ENCODE measurements at regions not wholly inside any gene's neighbourhood (a gene's known extent, or its start where the extent isn't known, plus 50 kb on each side); places are given as distances from the start of the nearest gene placed in this dataset.

DNA sequence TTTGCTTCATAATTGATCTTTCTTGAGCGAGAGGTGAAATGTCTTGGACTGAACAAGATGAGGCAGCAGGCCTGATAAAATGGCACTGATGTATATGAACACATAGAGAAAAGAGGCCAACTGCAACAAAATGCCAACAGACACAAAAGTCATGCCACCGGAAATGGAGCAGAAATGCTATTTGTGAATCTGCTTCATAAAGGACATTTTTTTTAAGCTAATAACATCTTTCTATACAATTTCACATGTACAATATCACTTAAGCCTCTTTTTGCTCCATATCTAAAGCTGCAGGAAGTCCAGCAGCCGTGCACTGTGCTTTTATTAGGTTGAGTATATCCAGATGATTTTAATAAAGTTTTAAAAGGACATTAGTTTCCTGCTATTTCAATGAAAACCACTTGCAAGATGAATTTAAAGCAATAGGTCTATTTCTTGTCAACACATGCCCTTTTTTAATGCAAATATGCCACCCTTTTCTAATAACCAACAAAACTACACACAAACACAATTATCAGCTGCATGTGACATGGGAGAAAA is 169.2 kb upstream of the ADAMTS9 start:
- in situ Hi-C loops (cut with MboI; ENCODE audit: low pct_ligation_motif_present in 1 of 4, low pct_unique_long_range_greater_than_20kb in 1 of 4, low sequenced_read_pairs in 3 of 4) (no loop called here), intact Hi-C loops (cut with DNase I; ENCODE audit: low total_unique reads) (no loop called here)
- Histone ChIP-seq H3K27me3 (no peaks in the 10 kb centered on the region), H3K9me3 (no peaks in the 10 kb centered on the region), H3K27ac (no peak overlapping the region), H3K4me1 (no peaks in the 10 kb centered on the region), H3K4me3 (no peak overlapping the region), H3K36me3 (no peaks in the 10 kb centered on the region)
- WGBS, 2 donors (ENCODE audit: low coverage in 1 of 2) = 86 to 89% methylated on average over 2 to 3 of the region's 3 CpGs
- no peak for DNase-seq
- TF ChIP-seq POLR2AphosphoS5 (IDR thresholded peaks at IDR 0.05) (no peak), EP300 (IDR thresholded peaks at IDR 0.05; ENCODE audit: low read depth) (no peak), POLR2A (IDR thresholded peaks at IDR 0.05) (no peak)
- TF ChIP-seq, protein P1, sequence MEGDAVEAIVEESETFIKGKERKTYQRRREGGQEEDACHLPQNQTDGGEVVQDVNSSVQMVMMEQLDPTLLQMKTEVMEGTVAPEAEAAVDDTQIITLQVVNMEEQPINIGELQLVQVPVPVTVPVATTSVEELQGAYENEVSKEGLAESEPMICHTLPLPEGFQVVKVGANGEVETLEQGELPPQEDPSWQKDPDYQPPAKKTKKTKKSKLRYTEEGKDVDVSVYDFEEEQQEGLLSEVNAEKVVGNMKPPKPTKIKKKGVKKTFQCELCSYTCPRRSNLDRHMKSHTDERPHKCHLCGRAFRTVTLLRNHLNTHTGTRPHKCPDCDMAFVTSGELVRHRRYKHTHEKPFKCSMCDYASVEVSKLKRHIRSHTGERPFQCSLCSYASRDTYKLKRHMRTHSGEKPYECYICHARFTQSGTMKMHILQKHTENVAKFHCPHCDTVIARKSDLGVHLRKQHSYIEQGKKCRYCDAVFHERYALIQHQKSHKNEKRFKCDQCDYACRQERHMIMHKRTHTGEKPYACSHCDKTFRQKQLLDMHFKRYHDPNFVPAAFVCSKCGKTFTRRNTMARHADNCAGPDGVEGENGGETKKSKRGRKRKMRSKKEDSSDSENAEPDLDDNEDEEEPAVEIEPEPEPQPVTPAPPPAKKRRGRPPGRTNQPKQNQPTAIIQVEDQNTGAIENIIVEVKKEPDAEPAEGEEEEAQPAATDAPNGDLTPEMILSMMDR (IDR thresholded peaks at IDR 0.05) = no peak

GRCh38 chr3:64856106-64856505 is 168.3 kb upstream of the ADAMTS9 start:
- TF ChIP-seq, protein P1 (IDR thresholded peaks at IDR 0.05) = no peak
- no peak for DNase-seq
- in situ Hi-C loops (cut with MboI; ENCODE audit: low pct_ligation_motif_present in 1 of 4, low pct_unique_long_range_greater_than_20kb in 1 of 4, low sequenced_read_pairs in 3 of 4) (no loop called here), intact Hi-C loops (cut with DNase I; ENCODE audit: low total_unique reads) (no loop called here)
- H3K36me3 ChIP-seq = no peaks in the 10 kb centered on the region
- no peaks in the 10 kb centered on the region for H3K27me3 ChIP-seq
- no peak overlapping the region for H3K27ac ChIP-seq
- WGBS, 2 donors (ENCODE audit: low coverage in 1 of 2) = 95 to 100% methylated on average over 1 of the region's 1 CpG
- no peaks in the 10 kb centered on the region for H3K4me1 ChIP-seq
- no peak overlapping the region for H3K4me3 ChIP-seq
- H3K9me3 ChIP-seq = no peaks in the 10 kb centered on the region

GRCh38 chr3:64853456-64853855 is 165.7 kb upstream of the ADAMTS9 start:
- H3K27me3 ChIP-seq = no peaks in the 10 kb centered on the region
- TF ChIP-seq, protein P1 (IDR thresholded peaks at IDR 0.05) = no peak
- TF ChIP-seq POLR2AphosphoS5 (IDR thresholded peaks at IDR 0.05) (no peak), POLR2A (IDR thresholded peaks at IDR 0.05) (no peak), EP300 (IDR thresholded peaks at IDR 0.05; ENCODE audit: low read depth) (no peak)
- no peaks in the 10 kb centered on the region for H3K9me3 ChIP-seq
- intact Hi-C loops (cut with DNase I; ENCODE audit: low total_unique reads) (no loop called here), in situ Hi-C loops (cut with MboI; ENCODE audit: low pct_ligation_motif_present in 1 of 4, low pct_unique_long_range_greater_than_20kb in 1 of 4, low sequenced_read_pairs in 3 of 4) (no loop called here)
- H3K4me3 ChIP-seq = no peak overlapping the region
- no peaks in the 10 kb centered on the region for H3K4me1 ChIP-seq
- no peaks in the 10 kb centered on the region for H3K36me3 ChIP-seq
- WGBS, 2 donors (ENCODE audit: low coverage in 1 of 2) = 67 to 69% methylated on average over 2 of the region's 2 CpGs
- no peak for DNase-seq
- no peak overlapping the region for H3K27ac ChIP-seq

GRCh38 chr3:64852738-64853137 is 164.9 kb upstream of the ADAMTS9 start:
- no peaks in the 10 kb centered on the region for H3K27me3 ChIP-seq
- no peak overlapping the region for H3K27ac ChIP-seq
- intact Hi-C loops (cut with DNase I; ENCODE audit: low total_unique reads) (no loop called here), in situ Hi-C loops (cut with MboI; ENCODE audit: low pct_ligation_motif_present in 1 of 4, low pct_unique_long_range_greater_than_20kb in 1 of 4, low sequenced_read_pairs in 3 of 4) (no loop called here)
- H3K9me3 ChIP-seq = no peaks in the 10 kb centered on the region
- TF ChIP-seq, protein P1 (IDR thresholded peaks at IDR 0.05) = no peak
- no peak overlapping the region for H3K4me3 ChIP-seq
- no peak for DNase-seq
- no peaks in the 10 kb centered on the region for H3K36me3 ChIP-seq
- WGBS, 2 donors (ENCODE audit: low coverage in 1 of 2) = 67% methylated on average over 1 to 2 of the region's 2 CpGs
- H3K4me1 ChIP-seq = no peaks in the 10 kb centered on the region

Measured in transverse colon (tissue), 4 donors.